ENCODE measurements at regions not wholly inside any gene's neighbourhood (a gene's known extent, or its start where the extent isn't known, plus 50 kb on each side); places are given as distances from the start of the nearest gene placed in this dataset.

- Histone ChIP-seq H3K9me3 (ENCODE audit: control insufficient read depth, insufficient read depth, low read length) (no peaks in the 10 kb centered on the region), H3K14ac (replicated peaks; ENCODE audit: low read depth, low read length) (no peak overlapping the region), H3K79me1 (ENCODE audit: low read depth in 1 of 2, low read length in 2 of 2) (no peaks in the 10 kb centered on the region), H2AK9ac (replicated peaks; ENCODE audit: low read depth, low read length, poor library complexity) (no peak overlapping the region), H3K23ac (ENCODE audit: low read depth, low read length) (no peak overlapping the region), H2BK20ac (ENCODE audit: low read depth, low read length) (no peak overlapping the region), H2BK5ac (ENCODE audit: low read depth, low read length, poor library complexity, severe bottlenecking) (no peak overlapping the region), H3K4ac (ENCODE audit: low read depth, low read length) (no peak overlapping the region), H3K4me2 (ENCODE audit: low read depth, low read length) (no peak overlapping the region), H3K9ac (ENCODE audit: low read depth, low read length) (no peak overlapping the region), H3K27me3 (ENCODE audit: control insufficient read depth, insufficient read depth, low read length) (no peaks in the 10 kb centered on the region), H2AK5ac (ENCODE audit: low read depth, low read length) (no peak overlapping the region), H3K36me3 (ENCODE audit: control insufficient read depth, insufficient read depth, low read length) (no peaks in the 10 kb centered on the region), H2BK120ac (ENCODE audit: low read depth, low read length) (no peak overlapping the region), H3K4me3 (ENCODE audit: insufficient read depth, low read depth, low read length) (no peak overlapping the region), H3K27ac (ENCODE audit: insufficient read depth, low read length) (no peak overlapping the region), H4K91ac (ENCODE audit: insufficient read depth, low read depth, low read length) (no peak overlapping the region), H3K4me1 (ENCODE audit: control insufficient read depth, insufficient read depth, low read length) (no peaks in the 10 kb centered on the region), H4K20me1 (ENCODE audit: insufficient read depth, low read length) (no peaks in the 10 kb centered on the region), H4K5ac (ENCODE audit: low read depth, low read length) (no peak overlapping the region), H3K56ac (ENCODE audit: extremely low read depth, insufficient read depth, low read length) (no peak overlapping the region), H2BK15ac (ENCODE audit: low read depth, low read length) (no peak overlapping the region), H2AFZ (replicated peaks; ENCODE audit: low read length, poor library complexity) (no peak overlapping the region), H3K18ac (ENCODE audit: low read depth, low read length) (no peak overlapping the region), H3K9me1 (ENCODE audit: insufficient read depth, low read length) (no peaks in the 10 kb centered on the region), H4K8ac (ENCODE audit: low read depth in 2 of 2, low read length in 2 of 2) (no peak overlapping the region)
- 50% methylated on average over 1 of the region's 1 CpG; no CpG with 5 or more reads in 1 of the 2 experiments for WGBS, 2 experiments (ENCODE audit: extremely low coverage in 2 of 2, insufficient read length in 1 of 2)
- TF ChIP-seq CHD1 (IDR thresholded peaks at IDR 0.05; ENCODE audit: low read depth, low read length) (no peak), RAD21 (IDR thresholded peaks at IDR 0.05; ENCODE audit: low read length) (no peak)
- in situ Hi-C loops (cut with MboI; ENCODE audit: low sequenced_read_pairs), result no loop called here
- CTCF ChIA-PET, result no interaction called here
- intact Hi-C loops (cut with micrococcal nuclease), result no loop called here
- dilution Hi-C loops (cut with HindIII; ENCODE audit: low sequenced_read_pairs, unreplicated experiment), result no loop called here
- no peak for ATAC-seq (ENCODE audit: low read depth)
- POLR2A ChIA-PET (ENCODE audit: unreplicated experiment), result no interaction called here
- no peak for DNase-seq
- BruUV-seq (replicated peaks), result no TSS peak
These were observed 159.1 kb upstream of the CREB1 start for GRCh38 chr2:207370646-207371045.

Measured in IMR-90 (cell line).